ENCODE measurements at regions not wholly inside any gene's neighbourhood (a gene's known extent, or its start where the extent isn't known, plus 50 kb on each side); places are given as distances from the start of the nearest gene placed in this dataset.

DNA sequence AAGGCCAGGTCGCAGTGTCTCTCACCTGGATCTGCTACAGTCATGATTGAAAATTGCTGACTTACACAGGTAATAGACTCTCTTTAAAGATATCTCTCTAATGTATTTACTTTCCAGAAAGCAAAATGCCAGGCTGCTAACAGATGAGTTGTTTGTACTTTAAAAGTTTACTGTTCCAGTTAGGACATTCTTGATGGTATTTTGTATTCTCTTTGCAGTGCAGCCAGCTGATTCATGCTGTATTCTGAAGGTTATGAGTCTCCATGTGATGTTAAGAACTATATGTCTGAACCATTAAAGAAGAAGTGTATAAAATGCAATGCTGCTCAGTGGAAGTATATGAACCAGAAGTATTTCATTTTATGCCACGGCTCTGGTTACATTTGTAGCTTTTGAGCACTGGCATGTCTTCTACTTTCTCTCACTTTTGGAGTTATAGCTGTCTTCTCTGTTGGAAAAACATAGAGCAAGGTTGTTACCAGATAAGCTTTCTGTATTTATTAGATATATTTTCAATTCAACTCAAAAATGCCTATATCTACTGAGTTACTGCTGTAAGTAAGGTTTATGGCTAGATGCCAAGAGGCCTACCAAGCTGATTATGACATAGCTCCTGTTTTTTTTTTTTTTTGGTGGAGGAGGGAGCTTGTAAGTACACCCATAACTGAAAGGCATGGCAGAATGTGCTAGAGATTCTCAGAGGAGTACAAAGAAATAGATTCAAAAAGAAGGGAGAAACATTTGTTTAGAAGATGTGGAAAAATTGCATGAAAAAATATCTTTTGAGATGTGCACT is 130.5 kb upstream of the MAN1A1 start:
- CTCF ChIA-PET: no interaction called here
- H3K4me3 Mint-ChIP-seq: no peak overlapping the region
- POLR2A ChIA-PET: no interaction called here
- DNase-seq (ENCODE audit: low spot score) (no peak), ATAC-seq (no peak)
- H3K36me3 Mint-ChIP-seq: no peaks in the 10 kb centered on the region
- H3K27me3 Mint-ChIP-seq (ENCODE audit: low read depth): no peaks in the 10 kb centered on the region
- no peaks in the 10 kb centered on the region for H3K9me3 Mint-ChIP-seq
- H3K27ac Mint-ChIP-seq: no peak overlapping the region
- TF ChIP-seq RELA (CRISPR knock-in tag; IDR thresholded peaks at IDR 0.05; ENCODE audit: borderline replicate concordance): no peak
- TF ChIP-seq ZNF263 (CRISPR knock-in tag; IDR thresholded peaks at IDR 0.05; ENCODE audit: low read depth): no peak
- no peak for TF ChIP-seq KAT7 (CRISPR knock-in tag; IDR thresholded peaks at IDR 0.05; ENCODE audit: borderline replicate concordance)
- TF ChIP-seq, protein P1, sequence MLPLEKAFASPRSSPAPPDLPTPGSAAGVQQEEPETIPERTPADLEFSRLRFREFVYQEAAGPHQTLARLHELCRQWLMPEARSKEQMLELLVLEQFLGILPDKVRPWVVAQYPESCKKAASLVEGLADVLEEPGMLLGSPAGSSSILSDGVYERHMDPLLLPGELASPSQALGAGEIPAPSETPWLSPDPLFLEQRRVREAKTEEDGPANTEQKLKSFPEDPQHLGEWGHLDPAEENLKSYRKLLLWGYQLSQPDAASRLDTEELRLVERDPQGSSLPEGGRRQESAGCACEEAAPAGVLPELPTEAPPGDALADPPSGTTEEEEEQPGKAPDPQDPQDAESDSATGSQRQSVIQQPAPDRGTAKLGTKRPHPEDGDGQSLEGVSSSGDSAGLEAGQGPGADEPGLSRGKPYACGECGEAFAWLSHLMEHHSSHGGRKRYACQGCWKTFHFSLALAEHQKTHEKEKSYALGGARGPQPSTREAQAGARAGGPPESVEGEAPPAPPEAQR (CRISPR knock-in tag; IDR thresholded peaks at IDR 0.05): no peak
- no peak for TF ChIP-seq NFATC4 (CRISPR knock-in tag; IDR thresholded peaks at IDR 0.05)
- TF ChIP-seq ESRRA (CRISPR knock-in tag; IDR thresholded peaks at IDR 0.05; ENCODE audit: borderline replicate concordance): no peak
- TF ChIP-seq MXD4 (CRISPR knock-in tag; IDR thresholded peaks at IDR 0.05; ENCODE audit: borderline replicate concordance): no peak
- no peak for TF ChIP-seq TEAD4 (CRISPR knock-in tag; IDR thresholded peaks at IDR 0.05)
- no peak for TF ChIP-seq SMAD3 (CRISPR knock-in tag; IDR thresholded peaks at IDR 0.05; ENCODE audit: borderline replicate concordance)
- TF ChIP-seq, protein P2, sequence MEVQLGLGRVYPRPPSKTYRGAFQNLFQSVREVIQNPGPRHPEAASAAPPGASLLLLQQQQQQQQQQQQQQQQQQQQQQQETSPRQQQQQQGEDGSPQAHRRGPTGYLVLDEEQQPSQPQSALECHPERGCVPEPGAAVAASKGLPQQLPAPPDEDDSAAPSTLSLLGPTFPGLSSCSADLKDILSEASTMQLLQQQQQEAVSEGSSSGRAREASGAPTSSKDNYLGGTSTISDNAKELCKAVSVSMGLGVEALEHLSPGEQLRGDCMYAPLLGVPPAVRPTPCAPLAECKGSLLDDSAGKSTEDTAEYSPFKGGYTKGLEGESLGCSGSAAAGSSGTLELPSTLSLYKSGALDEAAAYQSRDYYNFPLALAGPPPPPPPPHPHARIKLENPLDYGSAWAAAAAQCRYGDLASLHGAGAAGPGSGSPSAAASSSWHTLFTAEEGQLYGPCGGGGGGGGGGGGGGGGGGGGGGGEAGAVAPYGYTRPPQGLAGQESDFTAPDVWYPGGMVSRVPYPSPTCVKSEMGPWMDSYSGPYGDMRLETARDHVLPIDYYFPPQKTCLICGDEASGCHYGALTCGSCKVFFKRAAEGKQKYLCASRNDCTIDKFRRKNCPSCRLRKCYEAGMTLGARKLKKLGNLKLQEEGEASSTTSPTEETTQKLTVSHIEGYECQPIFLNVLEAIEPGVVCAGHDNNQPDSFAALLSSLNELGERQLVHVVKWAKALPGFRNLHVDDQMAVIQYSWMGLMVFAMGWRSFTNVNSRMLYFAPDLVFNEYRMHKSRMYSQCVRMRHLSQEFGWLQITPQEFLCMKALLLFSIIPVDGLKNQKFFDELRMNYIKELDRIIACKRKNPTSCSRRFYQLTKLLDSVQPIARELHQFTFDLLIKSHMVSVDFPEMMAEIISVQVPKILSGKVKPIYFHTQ (CRISPR knock-in tag; IDR thresholded peaks at IDR 0.05): no peak
- no peak for TF ChIP-seq ZNF423 (CRISPR knock-in tag; IDR thresholded peaks at IDR 0.05)
- TF ChIP-seq ZNF317 (CRISPR knock-in tag; IDR thresholded peaks at IDR 0.05; ENCODE audit: borderline replicate concordance, low read depth): no peak
- TF ChIP-seq EMX1 (CRISPR knock-in tag; IDR thresholded peaks at IDR 0.05): no peak
- TF ChIP-seq NFYB (CRISPR knock-in tag; conservative IDR thresholded peaks at IDR 0.05; ENCODE audit: low read depth): no peak
- TF ChIP-seq, protein P3, sequence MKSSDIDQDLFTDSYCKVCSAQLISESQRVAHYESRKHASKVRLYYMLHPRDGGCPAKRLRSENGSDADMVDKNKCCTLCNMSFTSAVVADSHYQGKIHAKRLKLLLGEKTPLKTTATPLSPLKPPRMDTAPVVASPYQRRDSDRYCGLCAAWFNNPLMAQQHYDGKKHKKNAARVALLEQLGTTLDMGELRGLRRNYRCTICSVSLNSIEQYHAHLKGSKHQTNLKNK (CRISPR knock-in tag; IDR thresholded peaks at IDR 0.05): no peak
- H3K4me1 Mint-ChIP-seq: no peaks in the 10 kb centered on the region

DNA sequence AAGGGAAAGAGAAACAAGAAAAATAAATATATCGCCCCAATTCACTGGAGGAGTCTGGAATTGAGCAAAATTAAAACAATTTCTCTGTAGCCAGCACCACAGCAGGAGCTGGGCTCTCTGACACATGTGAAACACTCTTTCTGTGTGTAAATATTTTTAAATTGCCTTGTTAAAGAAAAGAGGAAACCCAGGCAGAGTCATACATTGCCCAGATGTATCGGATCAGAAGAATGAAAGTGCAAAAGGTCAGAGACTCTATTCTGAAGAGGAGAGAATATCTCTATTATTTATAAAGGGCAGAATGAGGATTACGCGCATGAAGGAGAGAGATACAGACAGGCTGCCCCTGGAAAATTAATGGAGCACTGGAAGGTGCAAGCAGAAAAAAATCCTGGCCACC is 127.0 kb upstream of the MAN1A1 start:
- ChIA-PET CTCF (no interaction called here), POLR2A (no interaction called here)
- Mint-ChIP-seq H3K4me1 (no peaks in the 10 kb centered on the region), H3K4me3 (no peak overlapping the region), H3K27ac (no peak overlapping the region), H3K36me3 (no peaks in the 10 kb centered on the region), H3K9me3 (no peaks in the 10 kb centered on the region), H3K27me3 (ENCODE audit: low read depth) (no peaks in the 10 kb centered on the region)
- no peak for DNase-seq (ENCODE audit: low spot score)
- no peak for ATAC-seq
- TF ChIP-seq, protein P4, sequence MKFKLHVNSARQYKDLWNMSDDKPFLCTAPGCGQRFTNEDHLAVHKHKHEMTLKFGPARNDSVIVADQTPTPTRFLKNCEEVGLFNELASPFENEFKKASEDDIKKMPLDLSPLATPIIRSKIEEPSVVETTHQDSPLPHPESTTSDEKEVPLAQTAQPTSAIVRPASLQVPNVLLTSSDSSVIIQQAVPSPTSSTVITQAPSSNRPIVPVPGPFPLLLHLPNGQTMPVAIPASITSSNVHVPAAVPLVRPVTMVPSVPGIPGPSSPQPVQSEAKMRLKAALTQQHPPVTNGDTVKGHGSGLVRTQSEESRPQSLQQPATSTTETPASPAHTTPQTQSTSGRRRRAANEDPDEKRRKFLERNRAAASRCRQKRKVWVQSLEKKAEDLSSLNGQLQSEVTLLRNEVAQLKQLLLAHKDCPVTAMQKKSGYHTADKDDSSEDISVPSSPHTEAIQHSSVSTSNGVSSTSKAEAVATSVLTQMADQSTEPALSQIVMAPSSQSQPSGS (CRISPR knock-in tag; IDR thresholded peaks at IDR 0.05; ENCODE audit: borderline replicate concordance, low read depth): no peak

DNA sequence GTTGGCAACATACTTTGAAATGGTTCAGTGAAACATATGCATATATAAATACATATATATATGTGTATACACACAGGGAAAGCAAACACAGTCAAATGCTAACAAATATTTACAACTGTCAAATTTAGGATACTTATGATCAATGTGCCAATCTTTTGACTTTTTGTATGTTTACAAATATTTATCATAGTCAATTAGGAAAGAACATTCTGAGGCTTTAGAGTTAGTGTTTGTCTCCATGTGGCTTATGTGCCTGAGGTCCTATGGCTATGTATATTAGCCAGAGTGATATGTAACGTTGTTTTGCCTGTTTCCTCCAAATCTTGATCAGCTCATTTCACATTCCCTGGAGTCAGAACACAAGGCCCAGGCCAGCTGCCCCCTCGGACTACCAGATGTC is 126.5 kb upstream of the MAN1A1 start:
- POLR2A ChIA-PET: no interaction called here
- peaks cover 5% of the 10 kb centered on the region for H3K4me1 Mint-ChIP-seq
- H3K4me3 Mint-ChIP-seq: no peak overlapping the region
- DNase-seq (ENCODE audit: low spot score) (no peak), ATAC-seq (no peak)
- no peaks in the 10 kb centered on the region for H3K9me3 Mint-ChIP-seq
- CTCF ChIA-PET: no interaction called here
- H3K36me3 Mint-ChIP-seq: no peaks in the 10 kb centered on the region
- no peak overlapping the region for H3K27ac Mint-ChIP-seq
- H3K27me3 Mint-ChIP-seq (ENCODE audit: low read depth): no peaks in the 10 kb centered on the region
- TF ChIP-seq, protein P5, sequence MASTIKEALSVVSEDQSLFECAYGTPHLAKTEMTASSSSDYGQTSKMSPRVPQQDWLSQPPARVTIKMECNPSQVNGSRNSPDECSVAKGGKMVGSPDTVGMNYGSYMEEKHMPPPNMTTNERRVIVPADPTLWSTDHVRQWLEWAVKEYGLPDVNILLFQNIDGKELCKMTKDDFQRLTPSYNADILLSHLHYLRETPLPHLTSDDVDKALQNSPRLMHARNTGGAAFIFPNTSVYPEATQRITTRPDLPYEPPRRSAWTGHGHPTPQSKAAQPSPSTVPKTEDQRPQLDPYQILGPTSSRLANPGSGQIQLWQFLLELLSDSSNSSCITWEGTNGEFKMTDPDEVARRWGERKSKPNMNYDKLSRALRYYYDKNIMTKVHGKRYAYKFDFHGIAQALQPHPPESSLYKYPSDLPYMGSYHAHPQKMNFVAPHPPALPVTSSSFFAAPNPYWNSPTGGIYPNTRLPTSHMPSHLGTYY (CRISPR knock-in tag; IDR thresholded peaks at IDR 0.05): no peak
- TF ChIP-seq, protein P6, sequence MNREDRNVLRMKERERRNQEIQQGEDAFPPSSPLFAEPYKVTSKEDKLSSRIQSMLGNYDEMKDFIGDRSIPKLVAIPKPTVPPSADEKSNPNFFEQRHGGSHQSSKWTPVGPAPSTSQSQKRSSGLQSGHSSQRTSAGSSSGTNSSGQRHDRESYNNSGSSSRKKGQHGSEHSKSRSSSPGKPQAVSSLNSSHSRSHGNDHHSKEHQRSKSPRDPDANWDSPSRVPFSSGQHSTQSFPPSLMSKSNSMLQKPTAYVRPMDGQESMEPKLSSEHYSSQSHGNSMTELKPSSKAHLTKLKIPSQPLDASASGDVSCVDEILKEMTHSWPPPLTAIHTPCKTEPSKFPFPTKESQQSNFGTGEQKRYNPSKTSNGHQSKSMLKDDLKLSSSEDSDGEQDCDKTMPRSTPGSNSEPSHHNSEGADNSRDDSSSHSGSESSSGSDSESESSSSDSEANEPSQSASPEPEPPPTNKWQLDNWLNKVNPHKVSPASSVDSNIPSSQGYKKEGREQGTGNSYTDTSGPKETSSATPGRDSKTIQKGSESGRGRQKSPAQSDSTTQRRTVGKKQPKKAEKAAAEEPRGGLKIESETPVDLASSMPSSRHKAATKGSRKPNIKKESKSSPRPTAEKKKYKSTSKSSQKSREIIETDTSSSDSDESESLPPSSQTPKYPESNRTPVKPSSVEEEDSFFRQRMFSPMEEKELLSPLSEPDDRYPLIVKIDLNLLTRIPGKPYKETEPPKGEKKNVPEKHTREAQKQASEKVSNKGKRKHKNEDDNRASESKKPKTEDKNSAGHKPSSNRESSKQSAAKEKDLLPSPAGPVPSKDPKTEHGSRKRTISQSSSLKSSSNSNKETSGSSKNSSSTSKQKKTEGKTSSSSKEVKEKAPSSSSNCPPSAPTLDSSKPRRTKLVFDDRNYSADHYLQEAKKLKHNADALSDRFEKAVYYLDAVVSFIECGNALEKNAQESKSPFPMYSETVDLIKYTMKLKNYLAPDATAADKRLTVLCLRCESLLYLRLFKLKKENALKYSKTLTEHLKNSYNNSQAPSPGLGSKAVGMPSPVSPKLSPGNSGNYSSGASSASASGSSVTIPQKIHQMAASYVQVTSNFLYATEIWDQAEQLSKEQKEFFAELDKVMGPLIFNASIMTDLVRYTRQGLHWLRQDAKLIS (CRISPR knock-in tag; IDR thresholded peaks at IDR 0.05; ENCODE audit: borderline replicate concordance): no peak
- no peak for TF ChIP-seq PRRX2 (CRISPR knock-in tag; IDR thresholded peaks at IDR 0.05)
- TF ChIP-seq ELF4 (CRISPR knock-in tag; IDR thresholded peaks at IDR 0.05; ENCODE audit: low read depth): no peak
- TF ChIP-seq JUN (CRISPR knock-in tag; IDR thresholded peaks at IDR 0.05): no peak
- TF ChIP-seq GABPB1 (CRISPR knock-in tag; IDR thresholded peaks at IDR 0.05): no peak
